Activated CD4-positive, alpha-beta T cell treated with anti-CD3 and anti-CD28 coated beads, Interleukin-2, Interleukin-4, amounts not matched to agents 100 ng/mL and 50 ng/mL, durations not matched to agents 16 hours and 8 hours (primary cell): ENCODE measurements at regions not wholly inside any gene's neighbourhood (a gene's known extent, or its start where the extent isn't known, plus 50 kb on each side); places are given as distances from the start of the nearest gene placed in this dataset.
"Not testable (repeated sequence)": the region's sequence is repeated elsewhere in the genome, so short reads cannot be mapped to it uniquely, and the experiment has no call there.

ENCODE experiments used
- DNase-seq: peaks from one replicate; pipeline ENCODE4 v3.0.0-alpha.2; 2020; ENCODE audit warnings: low spot score

- DNase-seq = no peak
Observed at GRCh38 chr5:91315701-91316100, 67.4 kb downstream of the ARRDC3 start.

- DNase-seq = peak; percentile 97
Observed at GRCh38 chr5:91313757-91314673, 69.1 kb downstream of the ARRDC3 start.

- no peak for DNase-seq
Observed at GRCh38 chr5:91312698-91313097, 70.4 kb downstream of the ARRDC3 start.

DNA sequence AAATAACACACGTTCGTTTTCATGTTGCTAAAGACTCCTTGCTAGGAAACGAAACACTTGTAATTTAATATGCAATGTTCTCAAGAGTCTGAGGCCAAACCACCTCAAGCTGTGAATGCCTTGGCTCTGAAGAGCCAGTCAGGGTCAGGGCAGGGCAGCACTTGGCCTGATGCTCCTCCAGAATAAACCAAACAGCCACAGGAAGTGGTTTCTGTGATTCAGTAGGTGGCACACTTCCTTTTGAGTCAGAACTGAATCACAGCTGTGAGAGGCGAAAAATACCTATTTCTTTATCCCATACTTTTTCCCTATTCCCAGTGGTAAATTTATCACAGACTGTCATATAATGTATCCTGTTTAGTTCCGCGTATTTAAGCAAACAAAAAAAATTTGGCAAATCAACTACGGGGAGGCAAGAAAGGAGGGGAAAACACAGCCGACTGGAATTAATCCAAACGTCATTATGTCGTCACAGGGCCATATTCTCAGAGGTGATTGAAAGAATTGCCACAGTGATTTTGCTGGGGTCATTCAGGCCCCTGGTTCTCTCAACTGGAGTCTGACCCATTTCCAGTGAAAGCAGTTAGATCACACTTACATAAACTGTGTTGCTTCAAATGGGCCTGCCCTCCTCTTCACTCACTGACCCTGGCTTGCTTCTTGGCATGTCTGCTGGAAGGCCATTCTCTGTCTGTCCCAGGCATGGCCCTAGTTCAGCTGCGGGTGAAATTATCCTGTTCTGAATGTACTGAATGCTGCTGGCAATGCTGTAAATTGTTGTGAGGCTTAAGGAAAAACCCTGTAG is 71.2 kb downstream of the ARRDC3 start:
- DNase-seq = peak; percentile 91

DNA sequence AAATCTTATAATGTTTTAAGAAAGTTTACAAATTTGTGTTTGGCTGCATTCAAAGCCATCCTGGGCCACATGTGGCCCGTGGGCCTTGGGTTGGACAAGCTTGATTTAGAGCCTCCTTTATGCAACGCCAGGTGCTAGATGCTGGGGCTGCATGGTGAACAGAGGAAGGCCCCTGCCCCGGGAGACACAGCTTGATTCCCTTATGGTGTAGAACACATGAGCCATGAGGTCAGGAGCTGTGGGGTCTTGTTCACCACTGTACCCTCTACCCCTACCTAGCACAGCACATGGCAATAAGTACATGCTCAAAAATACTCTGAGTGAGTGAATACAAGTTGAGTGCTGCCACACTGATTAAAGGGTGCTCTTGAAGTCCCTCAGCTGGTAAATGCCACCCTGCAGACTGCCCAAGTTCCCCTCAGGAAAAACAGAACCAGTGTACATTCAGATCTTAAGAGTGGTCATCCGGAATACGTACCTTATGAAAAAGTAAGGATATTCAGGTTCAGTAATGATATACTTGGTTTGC is 71.9 kb downstream of the ARRDC3 start:
- DNase-seq = no peak

DNA sequence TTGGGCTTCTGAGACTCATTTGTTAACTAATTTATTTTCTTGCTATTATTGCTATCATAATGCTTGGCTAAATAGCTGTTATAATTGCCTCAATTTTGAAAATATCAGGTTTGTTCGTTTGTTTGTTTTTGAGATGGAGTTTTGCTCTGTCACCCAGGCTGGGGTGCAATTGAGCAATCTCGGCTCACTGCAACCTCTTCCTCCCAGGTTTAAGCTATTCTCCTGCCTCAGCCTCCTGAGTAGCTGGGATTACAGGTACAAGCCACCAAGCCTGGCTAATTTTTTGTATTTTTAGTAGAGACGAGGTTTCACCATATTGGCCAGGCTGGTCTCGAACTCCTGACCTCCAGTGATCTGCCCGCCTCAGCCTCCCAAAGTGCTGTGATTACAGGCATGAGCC is 75.0 kb downstream of the ARRDC3 start:
- DNase-seq = not testable (repeated sequence)

GRCh38 chr5:91307048-91307447 is 76.1 kb downstream of the ARRDC3 start:
- DNase-seq = no peak

- no peak for DNase-seq
Observed at GRCh38 chr5:91306497-91306896, 76.6 kb downstream of the ARRDC3 start.

DNA sequence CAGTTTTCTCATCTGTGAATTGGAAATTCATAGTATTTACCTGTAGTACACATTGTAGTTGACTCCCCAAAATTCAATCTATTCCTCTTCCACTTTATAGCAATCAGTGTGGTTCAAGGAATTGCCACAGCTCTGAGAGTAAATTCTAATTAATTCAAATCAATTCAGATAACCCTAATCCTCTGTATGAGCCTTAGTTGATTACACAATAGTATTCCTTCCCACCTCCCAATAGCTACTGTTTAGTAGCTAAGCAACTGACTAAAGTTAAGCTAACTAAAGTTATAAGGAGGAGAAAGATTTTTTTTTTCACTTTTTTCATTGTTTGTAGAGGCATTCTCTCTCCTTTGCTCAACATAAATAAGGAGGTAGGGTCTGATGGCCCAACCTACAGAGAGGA is 77.5 kb downstream of the ARRDC3 start:
- DNase-seq = no peak

DNA sequence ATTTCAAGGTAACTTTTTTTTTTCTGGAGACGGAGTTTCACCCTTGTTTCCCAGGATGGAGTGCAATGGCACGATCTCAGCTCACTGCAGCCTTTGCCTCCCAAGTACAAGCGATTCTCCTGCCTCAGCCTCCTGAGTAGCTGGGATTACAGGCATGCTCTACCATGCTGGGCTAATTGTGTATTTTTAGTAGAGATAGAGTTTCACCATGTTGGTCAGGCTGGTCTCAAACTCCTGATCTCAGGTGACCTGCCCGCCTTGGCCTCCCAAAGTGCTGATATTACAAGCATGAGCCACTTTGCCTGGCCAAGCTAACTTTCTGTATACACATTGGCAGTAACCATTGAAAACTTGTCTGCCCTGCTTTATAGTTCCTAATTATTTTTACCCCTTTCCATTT is 79.1 kb downstream of the ARRDC3 start:
- not testable (repeated sequence) for DNase-seq

- no peak for DNase-seq
Observed at GRCh38 chr5:91302958-91303357, 80.2 kb downstream of the ARRDC3 start.

DNA sequence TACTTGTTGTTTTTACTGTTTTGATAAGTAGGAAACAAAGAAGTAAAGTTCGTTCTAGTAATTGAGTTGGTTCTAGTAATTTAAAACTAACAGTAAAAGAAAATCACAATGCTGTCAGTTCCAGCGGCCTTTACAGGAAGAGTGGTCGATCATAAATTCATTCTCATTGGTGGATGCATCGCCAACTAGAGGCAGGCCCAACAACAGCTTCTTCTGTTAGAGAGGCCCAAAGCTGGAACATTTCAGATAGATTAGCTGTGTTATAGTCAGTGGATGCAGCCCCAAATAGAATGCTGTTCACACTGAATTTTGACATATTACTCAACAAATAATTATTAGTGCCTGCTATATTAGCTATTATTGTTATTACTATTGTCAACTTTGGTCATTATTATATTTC is 80.8 kb downstream of the ARRDC3 start:
- DNase-seq = no peak

- DNase-seq = no peak
Observed at GRCh38 chr5:91301106-91301846, 81.8 kb downstream of the ARRDC3 start.

- DNase-seq = no peak
Observed at GRCh38 chr5:91297994-91298393, 85.1 kb downstream of the ARRDC3 start.

GRCh38 chr5:91296674-91297143 is 86.4 kb downstream of the ARRDC3 start:
- no peak for DNase-seq

- not testable (repeated sequence) for DNase-seq
Observed at GRCh38 chr5:91296102-91296501, 87.0 kb downstream of the ARRDC3 start.

DNA sequence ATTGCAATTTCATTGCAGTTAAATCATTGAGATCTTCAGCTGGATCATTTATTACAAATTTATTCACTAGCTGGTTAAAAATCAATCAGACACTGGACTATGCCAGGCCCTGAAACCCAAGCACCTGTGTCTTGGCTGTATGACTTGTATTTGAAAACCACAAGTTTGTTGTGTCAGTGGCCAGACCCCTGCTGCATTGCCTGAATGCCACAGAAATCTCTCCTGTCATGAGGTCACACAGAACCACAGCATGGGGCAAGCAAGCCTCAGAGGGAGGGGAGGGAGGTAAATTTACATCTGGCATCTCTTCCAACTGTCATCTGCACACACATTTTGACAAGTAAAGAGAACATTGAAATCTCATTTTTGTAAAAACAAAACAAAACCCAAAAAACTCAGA is 90.0 kb downstream of the ARRDC3 start:
- DNase-seq = peak; percentile 39

- DNase-seq = no peak
Observed at GRCh38 chr5:91291628-91292569, 91.2 kb downstream of the ARRDC3 start.

GRCh38 chr5:91288118-91288916 is 94.8 kb downstream of the ARRDC3 start:
- DNase-seq = no peak

GRCh38 chr5:91285062-91285461 is 98.1 kb downstream of the ARRDC3 start:
- DNase-seq = not testable (repeated sequence)
